ENCODE measurements at regions not wholly inside any gene's neighbourhood (a gene's known extent, or its start where the extent isn't known, plus 50 kb on each side); places are given as distances from the start of the nearest gene placed in this dataset.

DNA sequence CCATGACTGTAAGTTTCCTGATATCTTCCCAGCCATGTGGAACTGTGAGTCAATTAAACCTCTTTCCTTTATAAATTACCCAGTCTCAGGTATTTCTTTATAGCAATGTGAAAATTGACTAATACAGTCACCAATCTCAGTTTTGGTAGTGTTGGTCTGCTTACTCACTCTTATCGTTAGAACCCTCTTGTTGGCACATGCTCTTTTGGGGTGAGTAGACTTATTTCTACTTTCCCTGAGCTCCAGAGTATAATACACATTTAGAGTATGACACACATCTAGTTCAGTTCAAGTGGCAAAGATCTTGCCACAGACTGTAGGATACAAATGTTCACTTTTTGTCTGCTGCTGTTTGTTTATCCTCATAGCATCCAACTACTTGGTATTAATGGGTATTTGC, 347.5 kb upstream of the CELF4 start:
- CTCF ChIA-PET = no interaction called here
- TF ChIP-seq GATA2 (IDR thresholded peaks at IDR 0.05; ENCODE audit: insufficient read depth, insufficient read length, low read depth, low read length) (no peak), JUN (IDR thresholded peaks at IDR 0.05; ENCODE audit: borderline replicate concordance, insufficient read depth, insufficient read length, low read depth) (no peak), FOS (IDR thresholded peaks at IDR 0.05; ENCODE audit: borderline replicate concordance, insufficient read depth, low read length) (no peak), MYC (IDR thresholded peaks at IDR 0.05; ENCODE audit: low read depth, low read length) (no peak), POLR2A (IDR thresholded peaks at IDR 0.05; ENCODE audit: low read depth, low read length) (no peak)
- TF ChIP-seq, protein P1, sequence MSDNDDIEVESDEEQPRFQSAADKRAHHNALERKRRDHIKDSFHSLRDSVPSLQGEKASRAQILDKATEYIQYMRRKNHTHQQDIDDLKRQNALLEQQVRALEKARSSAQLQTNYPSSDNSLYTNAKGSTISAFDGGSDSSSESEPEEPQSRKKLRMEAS (IDR thresholded peaks at IDR 0.05; ENCODE audit: insufficient read depth, insufficient read length) = no peak

DNA sequence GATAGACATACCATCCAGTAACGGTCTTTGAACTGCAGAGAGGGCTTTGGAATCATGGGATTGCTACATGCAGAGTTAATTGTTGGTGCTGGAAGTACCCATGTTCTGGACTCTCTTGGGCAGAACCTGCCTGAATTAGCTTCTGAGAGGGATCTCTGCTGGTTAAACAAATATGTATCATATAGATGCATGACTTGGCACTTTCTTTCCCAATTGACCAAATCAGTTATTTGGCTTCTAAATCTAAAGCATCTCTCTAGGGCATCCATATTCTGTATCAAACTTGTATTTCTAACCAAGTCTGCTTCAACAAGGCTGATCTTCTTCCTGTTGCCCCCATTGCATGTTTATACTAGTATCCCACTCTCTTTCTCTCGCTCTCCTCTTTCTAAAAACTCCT, 336.7 kb upstream of the CELF4 start:
- no peak overlapping the region for H3K27ac ChIP-seq (ENCODE audit: insufficient read depth, low read depth, low read length)
- DNase-seq (ENCODE audit: low read depth, low spot score) (no peak), FAIRE-seq (no peak)
- intact Hi-C loops (cut with micrococcal nuclease) = no loop called here
- H3K9me1 ChIP-seq (replicated peaks; ENCODE audit: control insufficient read depth, extremely low read depth, insufficient read depth, low read length) = no peaks in the 10 kb centered on the region
- no peak overlapping the region for H3K9ac ChIP-seq (replicated peaks; ENCODE audit: extremely low read depth, insufficient read depth, low read length)
- H3K27me3 ChIP-seq (ENCODE audit: control insufficient read depth in 2 of 2, insufficient read depth in 2 of 2, low read length in 2 of 2) = no peaks in the 10 kb centered on the region
- no peaks in the 10 kb centered on the region for H4K20me1 ChIP-seq (replicated peaks; ENCODE audit: control insufficient read depth, extremely low read depth, insufficient read depth, low read length)
- peaks cover 5% of the 10 kb centered on the region for H3K9me3 ChIP-seq (replicated peaks; ENCODE audit: control insufficient read depth, insufficient read depth, low read length)
- ChIA-PET POLR2A (no interaction called here), CTCF (no interaction called here)
- no peaks in the 10 kb centered on the region for H3K36me3 ChIP-seq (ENCODE audit: control insufficient read depth in 2 of 2, extremely low read depth in 1 of 2, insufficient read depth in 2 of 2, low read length in 2 of 2)
- no peaks in the 10 kb centered on the region for H3K79me2 ChIP-seq (ENCODE audit: control insufficient read depth, insufficient read depth, low read length)
- BruUV-seq (replicated peaks) = no TSS peak
- H2AFZ ChIP-seq (ENCODE audit: low read depth, low read length) = no peak overlapping the region
- H3K4me1 ChIP-seq (ENCODE audit: control insufficient read depth, extremely low read depth, insufficient read depth, low read length) = no peaks in the 10 kb centered on the region
- TF ChIP-seq, protein P1 (IDR thresholded peaks at IDR 0.05; ENCODE audit: insufficient read depth, insufficient read length) = no peak
- TF ChIP-seq POLR2AphosphoS5 (IDR thresholded peaks at IDR 0.05; ENCODE audit: insufficient read depth, low read depth, low read length) (no peak), MYC (IDR thresholded peaks at IDR 0.05; ENCODE audit: low read depth, low read length) (no peak), POLR2A (IDR thresholded peaks at IDR 0.05; ENCODE audit: low read depth, low read length) (no peak), JUN (IDR thresholded peaks at IDR 0.05; ENCODE audit: borderline replicate concordance, insufficient read depth, insufficient read length, low read depth) (no peak), FOS (IDR thresholded peaks at IDR 0.05; ENCODE audit: borderline replicate concordance, insufficient read depth, low read length) (no peak)
- TF ChIP-seq, protein P2, sequence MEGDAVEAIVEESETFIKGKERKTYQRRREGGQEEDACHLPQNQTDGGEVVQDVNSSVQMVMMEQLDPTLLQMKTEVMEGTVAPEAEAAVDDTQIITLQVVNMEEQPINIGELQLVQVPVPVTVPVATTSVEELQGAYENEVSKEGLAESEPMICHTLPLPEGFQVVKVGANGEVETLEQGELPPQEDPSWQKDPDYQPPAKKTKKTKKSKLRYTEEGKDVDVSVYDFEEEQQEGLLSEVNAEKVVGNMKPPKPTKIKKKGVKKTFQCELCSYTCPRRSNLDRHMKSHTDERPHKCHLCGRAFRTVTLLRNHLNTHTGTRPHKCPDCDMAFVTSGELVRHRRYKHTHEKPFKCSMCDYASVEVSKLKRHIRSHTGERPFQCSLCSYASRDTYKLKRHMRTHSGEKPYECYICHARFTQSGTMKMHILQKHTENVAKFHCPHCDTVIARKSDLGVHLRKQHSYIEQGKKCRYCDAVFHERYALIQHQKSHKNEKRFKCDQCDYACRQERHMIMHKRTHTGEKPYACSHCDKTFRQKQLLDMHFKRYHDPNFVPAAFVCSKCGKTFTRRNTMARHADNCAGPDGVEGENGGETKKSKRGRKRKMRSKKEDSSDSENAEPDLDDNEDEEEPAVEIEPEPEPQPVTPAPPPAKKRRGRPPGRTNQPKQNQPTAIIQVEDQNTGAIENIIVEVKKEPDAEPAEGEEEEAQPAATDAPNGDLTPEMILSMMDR (IDR thresholded peaks at IDR 0.05; ENCODE audit: extremely low read depth in 1 of 2, insufficient read depth in 1 of 2, low read depth in 1 of 2, low read length in 2 of 2) = no peak
- no peak overlapping the region for H3K4me3 ChIP-seq (replicated peaks in 1 of 3; ENCODE audit: insufficient read depth in 1 of 3, low read depth in 1 of 3, low read length in 3 of 3)
- H3K4me2 ChIP-seq (ENCODE audit: insufficient read depth, low read length) = no peak overlapping the region
- dilution Hi-C loops (cut with MboI; ENCODE audit: extremely low pct_ligation_motif_present, low sequenced_read_pairs) = no loop called here

More for the DNA sequence above, 347.5 kb upstream of the CELF4 start:
- Histone ChIP-seq H3K4me2 (ENCODE audit: insufficient read depth, low read length) (no peak overlapping the region), H3K9ac (replicated peaks; ENCODE audit: extremely low read depth, insufficient read depth, low read length) (no peak overlapping the region), H3K27me3 (ENCODE audit: control insufficient read depth in 2 of 2, insufficient read depth in 2 of 2, low read length in 2 of 2) (no peaks in the 10 kb centered on the region), H3K9me3 (replicated peaks; ENCODE audit: control insufficient read depth, insufficient read depth, low read length) (no peaks in the 10 kb centered on the region), H2AFZ (ENCODE audit: low read depth, low read length) (no peak overlapping the region), H3K36me3 (ENCODE audit: control insufficient read depth in 2 of 2, extremely low read depth in 1 of 2, insufficient read depth in 2 of 2, low read length in 2 of 2) (no peaks in the 10 kb centered on the region), H3K4me3 (replicated peaks in 1 of 3; ENCODE audit: insufficient read depth in 1 of 3, low read depth in 1 of 3, low read length in 3 of 3) (no peak overlapping the region), H3K27ac (ENCODE audit: insufficient read depth, low read depth, low read length) (no peak overlapping the region), H4K20me1 (replicated peaks; ENCODE audit: control insufficient read depth, extremely low read depth, insufficient read depth, low read length) (no peaks in the 10 kb centered on the region), H3K4me1 (ENCODE audit: control insufficient read depth, extremely low read depth, insufficient read depth, low read length) (no peaks in the 10 kb centered on the region), H3K9me1 (replicated peaks; ENCODE audit: control insufficient read depth, extremely low read depth, insufficient read depth, low read length) (no peaks in the 10 kb centered on the region), H3K79me2 (ENCODE audit: control insufficient read depth, insufficient read depth, low read length) (no peaks in the 10 kb centered on the region)
- POLR2A ChIA-PET = no interaction called here
- dilution Hi-C loops (cut with MboI; ENCODE audit: extremely low pct_ligation_motif_present, low sequenced_read_pairs) (no loop called here), intact Hi-C loops (cut with micrococcal nuclease) (no loop called here)
- DNase-seq (ENCODE audit: low read depth, low spot score) (no peak), FAIRE-seq (no peak)
- BruUV-seq (replicated peaks) = no TSS peak

Data from endothelial cell of umbilical vein (primary cell).